Right hindlimb (tissue), 1 donor: ENCODE measurements at regions not wholly inside any gene's neighbourhood (a gene's known extent, or its start where the extent isn't known, plus 50 kb on each side); places are given as distances from the start of the nearest gene placed in this dataset.
A peak's percentile ranks its signal among the peaks of the same experiment; 100 is the strongest.

ENCODE experiments used
- DNase-seq: peaks from one replicate; pipeline ENCODE4 v3.0.0-alpha.2; 2018

- no peak for DNase-seq
These were observed 175.2 kb upstream of the GRIN2B start for GRCh38 chr12:14156606-14157005.

- no peak for DNase-seq
These were observed 175.8 kb upstream of the GRIN2B start for GRCh38 chr12:14157088-14157747.

- DNase-seq = no peak
These were observed 182.9 kb upstream of the GRIN2B start for GRCh38 chr12:14164266-14164665.

GRCh38 chr12:14167005-14167628 is 185.7 kb upstream of the GRIN2B start:
- DNase-seq = peak; percentile 53

GRCh38 chr12:14169281-14169680 is 187.9 kb upstream of the GRIN2B start:
- DNase-seq = no peak

- DNase-seq = no peak
These were observed 189.7 kb upstream of the GRIN2B start for GRCh38 chr12:14171106-14171505.

GRCh38 chr12:14175206-14175605 is 190.3 kb upstream of the ATF7IP start:
- DNase-seq = no peak

GRCh38 chr12:14185427-14186192 is 179.9 kb upstream of the ATF7IP start:
- DNase-seq = peak; percentile 39

- no peak for DNase-seq
These were observed 179.3 kb upstream of the ATF7IP start for GRCh38 chr12:14186193-14186502.

- no peak for DNase-seq
These were observed 178.5 kb upstream of the ATF7IP start for GRCh38 chr12:14187002-14187401.

GRCh38 chr12:14187966-14188365 is 177.5 kb upstream of the ATF7IP start:
- no peak for DNase-seq

GRCh38 chr12:14188744-14189143 is 176.7 kb upstream of the ATF7IP start:
- DNase-seq = no peak

- no peak for DNase-seq
These were observed 174.8 kb upstream of the ATF7IP start for GRCh38 chr12:14190694-14191093.

GRCh38 chr12:14191612-14192011 is 173.9 kb upstream of the ATF7IP start:
- no peak for DNase-seq

GRCh38 chr12:14193639-14194038 is 171.8 kb upstream of the ATF7IP start:
- DNase-seq = peak; percentile 75

GRCh38 chr12:14194572-14194971 is 170.9 kb upstream of the ATF7IP start:
- DNase-seq = no peak

- DNase-seq = no peak
These were observed 165.9 kb upstream of the ATF7IP start for GRCh38 chr12:14199455-14200198.

GRCh38 chr12:14200598-14200997 is 164.9 kb upstream of the ATF7IP start:
- no peak for DNase-seq

GRCh38 chr12:14201291-14201690 is 164.2 kb upstream of the ATF7IP start:
- DNase-seq = no peak

- no peak for DNase-seq
These were observed 157.5 kb upstream of the ATF7IP start for GRCh38 chr12:14207905-14208551.

- no peak for DNase-seq
These were observed 153.5 kb upstream of the ATF7IP start for GRCh38 chr12:14211947-14212387.

- no peak for DNase-seq
These were observed 151.9 kb upstream of the ATF7IP start for GRCh38 chr12:14213542-14213941.

GRCh38 chr12:14214495-14214894 is 151.0 kb upstream of the ATF7IP start:
- no peak for DNase-seq
